ENCODE measurements at regions not wholly inside any gene's neighbourhood (a gene's known extent, or its start where the extent isn't known, plus 50 kb on each side); places are given as distances from the start of the nearest gene placed in this dataset.

DNA sequence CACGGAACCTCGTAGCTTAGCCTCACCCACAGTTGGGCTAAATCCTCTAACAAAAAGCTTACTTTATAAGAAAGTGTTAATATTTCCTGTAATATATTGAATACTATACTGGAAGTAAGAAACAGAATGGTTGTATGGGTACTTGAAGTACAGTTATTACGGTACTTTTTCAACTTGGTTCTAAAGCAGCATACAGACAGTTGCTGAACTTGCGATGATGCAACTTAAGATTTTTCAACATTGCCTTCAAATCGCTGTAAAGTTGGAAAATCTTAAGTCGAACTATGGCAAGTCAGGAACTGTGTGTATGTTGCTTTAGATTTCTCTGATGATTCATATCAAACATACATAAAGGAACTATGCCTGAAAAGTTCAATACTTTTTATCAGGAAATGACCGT, 204.4 kb upstream of the C2CD4B start:
- TF ChIP-seq, protein P1, sequence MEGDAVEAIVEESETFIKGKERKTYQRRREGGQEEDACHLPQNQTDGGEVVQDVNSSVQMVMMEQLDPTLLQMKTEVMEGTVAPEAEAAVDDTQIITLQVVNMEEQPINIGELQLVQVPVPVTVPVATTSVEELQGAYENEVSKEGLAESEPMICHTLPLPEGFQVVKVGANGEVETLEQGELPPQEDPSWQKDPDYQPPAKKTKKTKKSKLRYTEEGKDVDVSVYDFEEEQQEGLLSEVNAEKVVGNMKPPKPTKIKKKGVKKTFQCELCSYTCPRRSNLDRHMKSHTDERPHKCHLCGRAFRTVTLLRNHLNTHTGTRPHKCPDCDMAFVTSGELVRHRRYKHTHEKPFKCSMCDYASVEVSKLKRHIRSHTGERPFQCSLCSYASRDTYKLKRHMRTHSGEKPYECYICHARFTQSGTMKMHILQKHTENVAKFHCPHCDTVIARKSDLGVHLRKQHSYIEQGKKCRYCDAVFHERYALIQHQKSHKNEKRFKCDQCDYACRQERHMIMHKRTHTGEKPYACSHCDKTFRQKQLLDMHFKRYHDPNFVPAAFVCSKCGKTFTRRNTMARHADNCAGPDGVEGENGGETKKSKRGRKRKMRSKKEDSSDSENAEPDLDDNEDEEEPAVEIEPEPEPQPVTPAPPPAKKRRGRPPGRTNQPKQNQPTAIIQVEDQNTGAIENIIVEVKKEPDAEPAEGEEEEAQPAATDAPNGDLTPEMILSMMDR (IDR thresholded peaks at IDR 0.05; ENCODE audit: poor library complexity, severe bottlenecking) = no peak
- TF ChIP-seq EZH2 (IDR thresholded peaks at IDR 0.05; ENCODE audit: borderline replicate concordance, insufficient read depth, low read length, poor library complexity, severe bottlenecking) (no peak), POLR2AphosphoS5 (IDR thresholded peaks at IDR 0.05) (no peak)
- TF ChIP-seq, protein P2, sequence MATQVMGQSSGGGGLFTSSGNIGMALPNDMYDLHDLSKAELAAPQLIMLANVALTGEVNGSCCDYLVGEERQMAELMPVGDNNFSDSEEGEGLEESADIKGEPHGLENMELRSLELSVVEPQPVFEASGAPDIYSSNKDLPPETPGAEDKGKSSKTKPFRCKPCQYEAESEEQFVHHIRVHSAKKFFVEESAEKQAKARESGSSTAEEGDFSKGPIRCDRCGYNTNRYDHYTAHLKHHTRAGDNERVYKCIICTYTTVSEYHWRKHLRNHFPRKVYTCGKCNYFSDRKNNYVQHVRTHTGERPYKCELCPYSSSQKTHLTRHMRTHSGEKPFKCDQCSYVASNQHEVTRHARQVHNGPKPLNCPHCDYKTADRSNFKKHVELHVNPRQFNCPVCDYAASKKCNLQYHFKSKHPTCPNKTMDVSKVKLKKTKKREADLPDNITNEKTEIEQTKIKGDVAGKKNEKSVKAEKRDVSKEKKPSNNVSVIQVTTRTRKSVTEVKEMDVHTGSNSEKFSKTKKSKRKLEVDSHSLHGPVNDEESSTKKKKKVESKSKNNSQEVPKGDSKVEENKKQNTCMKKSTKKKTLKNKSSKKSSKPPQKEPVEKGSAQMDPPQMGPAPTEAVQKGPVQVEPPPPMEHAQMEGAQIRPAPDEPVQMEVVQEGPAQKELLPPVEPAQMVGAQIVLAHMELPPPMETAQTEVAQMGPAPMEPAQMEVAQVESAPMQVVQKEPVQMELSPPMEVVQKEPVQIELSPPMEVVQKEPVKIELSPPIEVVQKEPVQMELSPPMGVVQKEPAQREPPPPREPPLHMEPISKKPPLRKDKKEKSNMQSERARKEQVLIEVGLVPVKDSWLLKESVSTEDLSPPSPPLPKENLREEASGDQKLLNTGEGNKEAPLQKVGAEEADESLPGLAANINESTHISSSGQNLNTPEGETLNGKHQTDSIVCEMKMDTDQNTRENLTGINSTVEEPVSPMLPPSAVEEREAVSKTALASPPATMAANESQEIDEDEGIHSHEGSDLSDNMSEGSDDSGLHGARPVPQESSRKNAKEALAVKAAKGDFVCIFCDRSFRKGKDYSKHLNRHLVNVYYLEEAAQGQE (IDR thresholded peaks at IDR 0.05; ENCODE audit: borderline replicate concordance) = no peak
